IgD-negative memory B cell (primary cell): ENCODE measurements at regions not wholly inside any gene's neighbourhood (a gene's known extent, or its start where the extent isn't known, plus 50 kb on each side); places are given as distances from the start of the nearest gene placed in this dataset.

ENCODE experiments used
- H3K27ac Mint-ChIP-seq, 3 donors: one replicate each; pipeline ENCODE4 v1.8.0; 2020 to 2022; ENCODE audit warnings: mild to moderate bottlenecking in 3 of 3, mixed read lengths in 3 of 3, moderate library complexity in 1 of 3
- H3K27me3 Mint-ChIP-seq: one replicate; pipeline ENCODE4 v1.8.0; 2021; ENCODE audit warnings: mixed read lengths
- H3K36me3 Mint-ChIP-seq: one replicate; pipeline ENCODE4 v1.8.0; 2020; ENCODE audit warnings: mild to moderate bottlenecking, mixed read lengths
- H3K4me1 Mint-ChIP-seq, 3 donors: one replicate each; pipeline ENCODE4 v1.8.0; 2020 to 2022; ENCODE audit warnings: mixed read lengths in 3 of 3, mild to moderate bottlenecking in 1 of 3
- H3K4me3 Mint-ChIP-seq, 4 donors: one replicate each; pipeline ENCODE4 v1.8.0; 2020 to 2022; ENCODE audit warnings: mild to moderate bottlenecking in 4 of 4, mixed read lengths in 4 of 4, moderate library complexity in 3 of 4
- H3K9me3 Mint-ChIP-seq, 3 donors: one replicate each; pipeline ENCODE4 v1.8.0; 2020 to 2021; ENCODE audit warnings: mixed read lengths in 3 of 3, mild to moderate bottlenecking in 1 of 3

- Mint-ChIP-seq H3K36me3 (no peaks in the 10 kb centered on the region), H3K4me1 (no peaks in the 10 kb centered on the region), H3K27me3 (no peaks in the 10 kb centered on the region), H3K27ac (no peak overlapping the region), H3K9me3 (no peaks in the 10 kb centered on the region), H3K4me3 (no peak overlapping the region)
Observed at GRCh38 chr9:26301659-26302058, 590.9 kb downstream of the CAAP1 start.

- Mint-ChIP-seq H3K27me3 (no peaks in the 10 kb centered on the region), H3K4me3 (no peak overlapping the region), H3K4me1 (no peaks in the 10 kb centered on the region), H3K27ac (no peak overlapping the region), H3K9me3 (peaks cover 0 to 3% (median 0%) of the 10 kb centered on the region in 3 donors), H3K36me3 (no peaks in the 10 kb centered on the region)
Observed at GRCh38 chr9:26301046-26301445, 591.6 kb downstream of the CAAP1 start.

- Mint-ChIP-seq H3K4me3 (no peak overlapping the region), H3K9me3 (peaks cover 0 to 3% (median 0%) of the 10 kb centered on the region in 3 donors), H3K27ac (no peak overlapping the region), H3K4me1 (no peaks in the 10 kb centered on the region), H3K36me3 (no peaks in the 10 kb centered on the region), H3K27me3 (no peaks in the 10 kb centered on the region)
Observed at GRCh38 chr9:26296910-26297572, 595.6 kb downstream of the CAAP1 start.

- Mint-ChIP-seq H3K9me3 (peaks cover 3 to 25% (median 6%) of the 10 kb centered on the region in 3 donors), H3K36me3 (no peaks in the 10 kb centered on the region), H3K4me3 (no peak overlapping the region), H3K27ac (no peak overlapping the region), H3K27me3 (no peaks in the 10 kb centered on the region), H3K4me1 (no peaks in the 10 kb centered on the region)
Observed at GRCh38 chr9:26292943-26293342, 599.7 kb downstream of the CAAP1 start.

- Mint-ChIP-seq H3K4me3 (no peak overlapping the region), H3K27me3 (no peaks in the 10 kb centered on the region), H3K27ac (no peak overlapping the region), H3K36me3 (no peaks in the 10 kb centered on the region), H3K9me3 (peaks cover 0 to 4% (median 3%) of the 10 kb centered on the region in 3 donors), H3K4me1 (no peaks in the 10 kb centered on the region)
Observed at GRCh38 chr9:26271495-26272122, 593.4 kb upstream of the TUSC1 start.

- H3K27me3 Mint-ChIP-seq: no peaks in the 10 kb centered on the region
- H3K36me3 Mint-ChIP-seq: no peaks in the 10 kb centered on the region
- H3K4me1 Mint-ChIP-seq: no peaks in the 10 kb centered on the region
- no peak overlapping the region for H3K27ac Mint-ChIP-seq
- H3K9me3 Mint-ChIP-seq: peaks cover 0 to 7% (median 2%) of the 10 kb centered on the region in 3 donors
- H3K4me3 Mint-ChIP-seq: no peak overlapping the region
Observed at GRCh38 chr9:26266146-26266793, 588.0 kb upstream of the TUSC1 start.

GRCh38 chr9:26264709-26265601 lies 586.7 kb upstream of the TUSC1 start:
- no peaks in the 10 kb centered on the region for H3K4me1 Mint-ChIP-seq
- H3K27me3 Mint-ChIP-seq: no peaks in the 10 kb centered on the region

GRCh38 chr9:26263478-26263877 lies 585.2 kb upstream of the TUSC1 start:
- Mint-ChIP-seq H3K27me3 (no peaks in the 10 kb centered on the region), H3K36me3 (no peaks in the 10 kb centered on the region), H3K4me1 (no peaks in the 10 kb centered on the region), H3K9me3 (peaks cover 2 to 7% (median 3%) of the 10 kb centered on the region in 3 donors), H3K27ac (no peak overlapping the region), H3K4me3 (no peak overlapping the region)

More at GRCh38 chr9:26264709-26265601, 586.7 kb upstream of the TUSC1 start:
- Mint-ChIP-seq H3K36me3 (no peaks in the 10 kb centered on the region), H3K9me3 (peaks cover 0 to 7% (median 2%) of the 10 kb centered on the region in 3 donors), H3K4me3 (no peak overlapping the region), H3K27ac (no peak overlapping the region)

- Mint-ChIP-seq H3K9me3 (peaks cover 2 to 7% (median 3%) of the 10 kb centered on the region in 3 donors), H3K27me3 (no peaks in the 10 kb centered on the region), H3K4me3 (no peak overlapping the region), H3K36me3 (no peaks in the 10 kb centered on the region), H3K4me1 (no peaks in the 10 kb centered on the region), H3K27ac (no peak overlapping the region)
Observed at GRCh38 chr9:26262421-26263107, 584.3 kb upstream of the TUSC1 start.

- Mint-ChIP-seq H3K36me3 (no peaks in the 10 kb centered on the region), H3K27me3 (no peaks in the 10 kb centered on the region), H3K4me3 (no peak overlapping the region), H3K4me1 (no peaks in the 10 kb centered on the region), H3K9me3 (peaks cover 0 to 4% (median 3%) of the 10 kb centered on the region in 3 donors), H3K27ac (no peak overlapping the region)
Observed at GRCh38 chr9:26261503-26262330, 583.5 kb upstream of the TUSC1 start.

- H3K27me3 Mint-ChIP-seq: no peaks in the 10 kb centered on the region
- peaks cover 0 to 4% (median 3%) of the 10 kb centered on the region in 3 donors for H3K9me3 Mint-ChIP-seq
- no peak overlapping the region for H3K4me3 Mint-ChIP-seq
- H3K4me1 Mint-ChIP-seq: no peaks in the 10 kb centered on the region
- no peak overlapping the region for H3K27ac Mint-ChIP-seq
- no peaks in the 10 kb centered on the region for H3K36me3 Mint-ChIP-seq
Observed at GRCh38 chr9:26260238-26260637, 582.0 kb upstream of the TUSC1 start.

- no peak overlapping the region for H3K4me3 Mint-ChIP-seq
- no peak overlapping the region for H3K27ac Mint-ChIP-seq
- no peaks in the 10 kb centered on the region for H3K27me3 Mint-ChIP-seq
- no peaks in the 10 kb centered on the region for H3K36me3 Mint-ChIP-seq
- H3K9me3 Mint-ChIP-seq: peaks cover 2 to 5% (median 5%) of the 10 kb centered on the region in 3 donors
- H3K4me1 Mint-ChIP-seq: no peaks in the 10 kb centered on the region
Observed at GRCh38 chr9:26247861-26248260, 569.6 kb upstream of the TUSC1 start.

GRCh38 chr9:26244661-26245451 lies 566.6 kb upstream of the TUSC1 start:
- Mint-ChIP-seq H3K27ac (no peak overlapping the region), H3K27me3 (no peaks in the 10 kb centered on the region), H3K4me1 (no peaks in the 10 kb centered on the region), H3K4me3 (no peak overlapping the region), H3K36me3 (no peaks in the 10 kb centered on the region), H3K9me3 (peaks cover 2 to 9% (median 5%) of the 10 kb centered on the region in 3 donors)
